SK-MEL-5 (cell line): ENCODE measurements at regions not wholly inside any gene's neighbourhood (a gene's known extent, or its start where the extent isn't known, plus 50 kb on each side); places are given as distances from the start of the nearest gene placed in this dataset.

ENCODE experiments used
- DNase-seq: peaks from one replicate; pipeline ENCODE4 v3.0.0-alpha.2; 2016; ENCODE audit warnings: low read depth, low spot score
- in situ Hi-C: cut with HindIII; loops from 2 replicates; pipeline ENCODE4 v1.10.0; 2016; ENCODE audit warnings: low sequenced_read_pairs, high pct_unique_total_duplicates, low pct_unique_long_range_greater_than_20kb
- small RNA-seq, 2 experiments: library from RNA; depleted of rRNA; stranded (forward); fragments of <200 nt; gene quantifications; one replicate each; pipeline ENCODE3, GENCODE V24; 2014

GRCh38 chrX:26352891-26353430 lies 137.0 kb downstream of the MAGEB5 start:
- no peak for DNase-seq
- in situ Hi-C loops, result no loop called here

GRCh38 chrX:26347171-26347570 lies 131.2 kb downstream of the MAGEB5 start:
- no peak for DNase-seq
- in situ Hi-C loops, result no loop called here

GRCh38 chrX:26334232-26334631 lies 118.3 kb downstream of the MAGEB5 start:
- in situ Hi-C loops, result no loop called here
- DNase-seq, result no peak

GRCh38 chrX:26328608-26329319 lies 112.8 kb downstream of the MAGEB5 start:
- in situ Hi-C loops, result no loop called here

GRCh38 chrX:26309262-26309661 lies 93.3 kb downstream of the MAGEB5 start:
- DNase-seq, result no peak
- in situ Hi-C loops, result no loop called here

More at GRCh38 chrX:26328608-26329319, 112.8 kb downstream of the MAGEB5 start:
- no peak for DNase-seq

- in situ Hi-C loops, result no loop called here
- no peak for DNase-seq
Measured at GRCh38 chrX:26295425-26295824, 79.5 kb downstream of the MAGEB5 start.

- in situ Hi-C loops, result no loop called here
Measured at GRCh38 chrX:26286836-26287235, 70.9 kb downstream of the MAGEB5 start.

More at GRCh38 chrX:26286836-26287235, 70.9 kb downstream of the MAGEB5 start:
- DNase-seq, result no peak

Small RNAs in the stretch of these regions (small RNA-seq; reads per million reads assigned to genes)
- 0 to 0.05 reads per million in 2 experiments for gene AC005345.1
- gene RF00019, result 0 reads per million in 2 experiments
- 0 reads per million in 2 experiments for gene RNU1-142P
